PC-9 (cell line): ENCODE measurements at regions not wholly inside any gene's neighbourhood (a gene's known extent, or its start where the extent isn't known, plus 50 kb on each side); places are given as distances from the start of the nearest gene placed in this dataset.

Experiments used
- BruUV-seq: library from RNA; stranded (reverse); fragments of 400-500 nt; replicated peaks from 2 replicates; lab custom pipeline; 2021; lab: Mats Ljungman, UMichigan
- CTCF ChIA-PET: fragments of 300-600 bp; sonication (Branson Sonifier 250); formaldehyde crosslinking; loops from one replicate; lab custom pipeline; 2022; ENCODE audit warnings: antibody characterized with exemption; lab: Charles Lee
- POLR2A ChIA-PET: fragments of 300-600 bp; sonication (Branson Sonifier 250); formaldehyde crosslinking; loops from one replicate; lab custom pipeline; 2022; ENCODE audit warnings: antibody characterized with exemption; ENCODE audit not compliant: unreplicated experiment; lab: Charles Lee
- DNase-seq, 2 experiments: peaks; one replicate each; pipeline versions ENCODE4 v3.0.0 to v3.0.0-alpha.2; 2015 to 2022; ENCODE audit warnings: mixed read lengths in 1 of 2
- H2AFZ ChIP-seq: fragments of 200-600 bp; sonication (generic); 2 replicates; pipeline ENCODE4 v1.8.1; 2017; ENCODE audit warnings: antibody characterized with exemption
- H3F3A ChIP-seq: fragments of 200-600 bp; sonication (generic); 2 replicates; pipeline ENCODE4 v1.8.1; 2017; ENCODE audit warnings: antibody characterized with exemption, mild to moderate bottlenecking, low read depth; ENCODE audit not compliant: insufficient read depth
- H3K27ac ChIP-seq: fragments of 200-600 bp; sonication (generic); 2 replicates; pipeline ENCODE4 v1.6.1; 2016; ENCODE audit warnings: mixed run types
- H3K27me3 ChIP-seq: fragments of 200-600 bp; sonication (generic); 2 replicates; pipeline ENCODE4 v1.6.1; 2016; ENCODE audit warnings: low read depth, mixed run types; ENCODE audit not compliant: insufficient read depth
- H3K36me3 ChIP-seq: fragments of 200-600 bp; sonication (generic); 2 replicates; pipeline ENCODE4 v1.6.1; 2016; ENCODE audit warnings: low read depth, mixed run types
- H3K4me1 ChIP-seq: fragments of 200-600 bp; sonication (generic); replicated peaks from 2 replicates; pipeline ENCODE4 v1.6.1; 2016; ENCODE audit warnings: mixed run types; ENCODE audit not compliant: insufficient read depth
- H3K4me2 ChIP-seq: fragments of 200-600 bp; sonication (generic); 2 replicates; pipeline ENCODE4 v1.6.1; 2017; ENCODE audit warnings: mixed run types
- H3K4me3 ChIP-seq: fragments of 200-600 bp; sonication (generic); 2 replicates; pipeline ENCODE4 v1.6.1; 2016; ENCODE audit warnings: mixed run types
- H3K79me2 ChIP-seq: fragments of 200-600 bp; sonication (generic); 2 replicates; pipeline ENCODE4 v1.6.1; 2017; ENCODE audit warnings: low read depth, mixed run types
- H3K9me2 ChIP-seq: fragments of 200-600 bp; sonication (generic); 2 replicates; pipeline ENCODE4 v1.8.1; 2017; ENCODE audit warnings: mild to moderate bottlenecking; ENCODE audit not compliant: insufficient read depth
- H3K9me3 ChIP-seq: fragments of 200-600 bp; sonication (generic); 2 replicates; pipeline ENCODE4 v1.8.1; 2016; ENCODE audit warnings: low read depth; ENCODE audit not compliant: insufficient read depth
- H4K20me1 ChIP-seq: fragments of 200-600 bp; sonication (generic); 2 replicates; pipeline ENCODE4 v1.8.1; 2017; ENCODE audit not compliant: insufficient read depth
- CTCF ChIP-seq: fragments of 200-600 bp; sonication (generic); conservative IDR thresholded peaks from 2 replicates; pipeline ENCODE4 v1.6.1; 2017; ENCODE audit warnings: mixed run types, antibody characterized with exemption, mild to moderate bottlenecking, moderate library complexity
- EZH2 ChIP-seq: fragments of 200-600 bp; sonication (generic); IDR thresholded peaks from 2 replicates; pipeline ENCODE4 v1.8.0; 2017; ENCODE audit warnings: antibody characterized with exemption, low read depth
- intact Hi-C: fragments of 100-400 bp; cut with micrococcal nuclease; formaldehyde crosslinking; loops from one replicate; pipeline ENCODE4 v1.10.0; 2022; ENCODE audit not compliant: unreplicated experiment

GRCh38 chr14:101709962-101710931, 51.3 kb upstream of the PPP2R5C start:
- H3K4me1 ChIP-seq, result peaks cover 31% of the 10 kb centered on the region
- peak overlapping the region; percentile 44 for H3K27ac ChIP-seq
- intact Hi-C loops, result loop anchor here (1.0 to 10.0 kb wide), 4 partner anchors 21 to 605 kb away; partner anchors contain the start of gene ZNF839
- no peaks in the 10 kb centered on the region for H3K27me3 ChIP-seq
- H3K79me2 ChIP-seq, result no peaks in the 10 kb centered on the region
- H3K9me2 ChIP-seq, result no peaks in the 10 kb centered on the region
- BruUV-seq, result TSS peak; percentile 100
- no peak for TF ChIP-seq EZH2
- TF ChIP-seq CTCF, result no peak
- H4K20me1 ChIP-seq, result no peaks in the 10 kb centered on the region
- H2AFZ ChIP-seq, result no peak overlapping the region; the same call in 1 of the 2 replicates
- peaks cover 27% of the 10 kb centered on the region for H3F3A ChIP-seq
- ChIA-PET POLR2A (interaction anchor here (0.5 to 1.1 kb wide), 7 partner anchors 21 to 742 kb away, joined by 3 to 11 read pairs (median 7); no protein-coding TSS in a partner anchor), CTCF (interaction anchor here (0.6 to 1.3 kb wide), 6 partner anchors 21 to 1499 kb away, joined by 3 to 15 read pairs (median 3); no protein-coding TSS in a partner anchor)
- H3K9me3 ChIP-seq, result peaks cover 5% of the 10 kb centered on the region; the same call in 1 of the 2 replicates
- peak overlapping the region; percentile 25 for H3K4me2 ChIP-seq
- no peaks in the 10 kb centered on the region for H3K36me3 ChIP-seq
- H3K4me3 ChIP-seq, result no peak overlapping the region
- DNase-seq, result peak; percentile 88 to 94

- intact Hi-C loops, result no loop called here
- CTCF ChIA-PET, result interaction anchor here (0.9 kb wide), 1 partner anchor 20 kb away, joined by 3 read pairs; no protein-coding TSS in a partner anchor
Observed at GRCh38 chr14:101711041-101711856, 50.3 kb upstream of the PPP2R5C start.

More at GRCh38 chr14:101711041-101711856, 50.3 kb upstream of the PPP2R5C start:
- POLR2A ChIA-PET, result no interaction called here
- Histone ChIP-seq H3K27ac (peak overlapping the region; percentile 44; the same call in 1 of the 2 replicates), H3K4me3 (no peak overlapping the region), H2AFZ (no peak overlapping the region), H3K27me3 (no peaks in the 10 kb centered on the region), H3K36me3 (no peaks in the 10 kb centered on the region), H3K4me2 (peak overlapping the region; percentile 25), H4K20me1 (no peaks in the 10 kb centered on the region), H3K9me2 (no peaks in the 10 kb centered on the region), H3F3A (peaks cover 27% of the 10 kb centered on the region), H3K9me3 (peaks cover 5% of the 10 kb centered on the region; the same call in 1 of the 2 replicates), H3K4me1 (peaks cover 26% of the 10 kb centered on the region), H3K79me2 (no peaks in the 10 kb centered on the region)
- no TSS peak for BruUV-seq
- no peak for DNase-seq
- no peak for TF ChIP-seq EZH2
- TF ChIP-seq CTCF, result no peak
